KMS-11 (cell line): ENCODE measurements at regions not wholly inside any gene's neighbourhood (a gene's known extent, or its start where the extent isn't known, plus 50 kb on each side); places are given as distances from the start of the nearest gene placed in this dataset.

ENCODE experiments used
- H2AFZ ChIP-seq: fragments of 200-600 bp; sonication (generic); 2 replicates; pipeline ENCODE4 v1.6.1; 2016; ENCODE audit warnings: antibody characterized with exemption, mixed run types, low read depth
- H3K27ac ChIP-seq: fragments of 200-600 bp; sonication (generic); 2 replicates; pipeline ENCODE4 v1.6.1; 2016; ENCODE audit warnings: mild to moderate bottlenecking, mixed run types
- H3K27me3 ChIP-seq: fragments of 200-600 bp; sonication (generic); 2 replicates; pipeline ENCODE4 v1.6.1; 2017; ENCODE audit warnings: mild to moderate bottlenecking, low read depth, mixed run types, moderate library complexity; ENCODE audit not compliant: insufficient read depth
- H3K36me3 ChIP-seq: fragments of 200-600 bp; sonication (generic); 2 replicates; pipeline ENCODE4 v1.6.1; 2017; ENCODE audit warnings: mild to moderate bottlenecking, mixed run types; ENCODE audit not compliant: insufficient read depth
- H3K4me1 ChIP-seq: fragments of 200-600 bp; sonication (generic); 2 replicates; pipeline ENCODE4 v1.6.1; 2016; ENCODE audit warnings: mild to moderate bottlenecking, low read depth, mixed run types; ENCODE audit not compliant: poor library complexity, severe bottlenecking
- H3K4me2 ChIP-seq: fragments of 200-600 bp; sonication (generic); 2 replicates; pipeline ENCODE4 v1.7.0; 2016; ENCODE audit warnings: mild to moderate bottlenecking, mixed run types
- H3K4me3 ChIP-seq: fragments of 200-600 bp; sonication (generic); IDR thresholded peaks from 2 replicates; pipeline ENCODE4 v1.6.1; 2017; ENCODE audit warnings: low read depth, low read length, mixed read lengths; ENCODE audit not compliant: insufficient read depth
- H3K79me2 ChIP-seq: fragments of 200-600 bp; sonication (generic); 2 replicates; pipeline ENCODE4 v1.6.1; 2016; ENCODE audit warnings: low read depth, mixed run types; ENCODE audit not compliant: insufficient read depth
- H3K9ac ChIP-seq: fragments of 200-600 bp; sonication (generic); 2 replicates; pipeline ENCODE4 v1.6.1; 2016; ENCODE audit warnings: mild to moderate bottlenecking, mixed run types
- H4K20me1 ChIP-seq: fragments of 200-600 bp; sonication (generic); 2 replicates; pipeline ENCODE4 v1.6.1; 2016; ENCODE audit warnings: mild to moderate bottlenecking, mixed run types; ENCODE audit not compliant: insufficient read depth
- TF ChIP-seq, protein P1 (sequence below): fragments of 200-600 bp; sonication (generic); conservative IDR thresholded peaks from 2 replicates; pipeline ENCODE4 v1.6.1; 2017; ENCODE audit warnings: low read depth, mild to moderate bottlenecking, antibody characterized with exemption, low read length, moderate library complexity, mixed read lengths

DNA sequence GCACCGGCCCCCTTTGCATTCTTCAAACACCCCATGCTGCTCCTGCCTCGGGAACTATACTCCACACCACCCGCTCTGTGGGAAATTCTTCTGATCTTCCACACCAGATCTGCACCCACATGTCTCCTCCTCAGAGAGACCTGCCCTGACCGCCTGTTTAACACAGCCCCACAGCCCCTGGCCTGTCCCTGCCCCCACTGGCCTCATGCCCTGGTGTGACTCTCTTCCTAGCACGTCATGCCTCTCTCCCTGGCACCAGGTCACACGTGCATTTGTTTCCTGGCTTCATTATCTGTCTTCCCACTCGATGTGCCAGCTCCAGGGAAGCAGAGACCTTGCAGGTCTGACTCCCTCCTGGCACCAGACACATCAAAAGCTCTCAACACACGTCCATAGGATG is 79.6 kb downstream of the ANKRD60 start:
- H3K9ac ChIP-seq: no peak overlapping the region
- no peaks in the 10 kb centered on the region for H3K36me3 ChIP-seq
- H3K4me2 ChIP-seq: no peak overlapping the region
- H3K79me2 ChIP-seq: no peaks in the 10 kb centered on the region
- no peaks in the 10 kb centered on the region for H4K20me1 ChIP-seq
- no peaks in the 10 kb centered on the region for H3K4me1 ChIP-seq
- H3K27me3 ChIP-seq: peaks cover 50% of the 10 kb centered on the region; the same call in 1 of the 2 replicates
- H2AFZ ChIP-seq: no peak overlapping the region
- TF ChIP-seq, protein P1, sequence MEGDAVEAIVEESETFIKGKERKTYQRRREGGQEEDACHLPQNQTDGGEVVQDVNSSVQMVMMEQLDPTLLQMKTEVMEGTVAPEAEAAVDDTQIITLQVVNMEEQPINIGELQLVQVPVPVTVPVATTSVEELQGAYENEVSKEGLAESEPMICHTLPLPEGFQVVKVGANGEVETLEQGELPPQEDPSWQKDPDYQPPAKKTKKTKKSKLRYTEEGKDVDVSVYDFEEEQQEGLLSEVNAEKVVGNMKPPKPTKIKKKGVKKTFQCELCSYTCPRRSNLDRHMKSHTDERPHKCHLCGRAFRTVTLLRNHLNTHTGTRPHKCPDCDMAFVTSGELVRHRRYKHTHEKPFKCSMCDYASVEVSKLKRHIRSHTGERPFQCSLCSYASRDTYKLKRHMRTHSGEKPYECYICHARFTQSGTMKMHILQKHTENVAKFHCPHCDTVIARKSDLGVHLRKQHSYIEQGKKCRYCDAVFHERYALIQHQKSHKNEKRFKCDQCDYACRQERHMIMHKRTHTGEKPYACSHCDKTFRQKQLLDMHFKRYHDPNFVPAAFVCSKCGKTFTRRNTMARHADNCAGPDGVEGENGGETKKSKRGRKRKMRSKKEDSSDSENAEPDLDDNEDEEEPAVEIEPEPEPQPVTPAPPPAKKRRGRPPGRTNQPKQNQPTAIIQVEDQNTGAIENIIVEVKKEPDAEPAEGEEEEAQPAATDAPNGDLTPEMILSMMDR: no peak
- no peak overlapping the region for H3K27ac ChIP-seq
- no peak overlapping the region for H3K4me3 ChIP-seq

- no peak overlapping the region for H3K4me3 ChIP-seq
- H3K4me2 ChIP-seq: no peak overlapping the region
- H3K27me3 ChIP-seq: peaks cover 39% of the 10 kb centered on the region; the same call in 1 of the 2 replicates
- TF ChIP-seq, protein P1: no peak
- H4K20me1 ChIP-seq: no peaks in the 10 kb centered on the region
- no peaks in the 10 kb centered on the region for H3K4me1 ChIP-seq
- H3K27ac ChIP-seq: no peak overlapping the region
- no peak overlapping the region for H3K9ac ChIP-seq
- no peaks in the 10 kb centered on the region for H3K79me2 ChIP-seq
- H2AFZ ChIP-seq: no peak overlapping the region
- no peaks in the 10 kb centered on the region for H3K36me3 ChIP-seq
Measured at GRCh38 chr20:58147628-58148370, 80.7 kb downstream of the ANKRD60 start.

- Histone ChIP-seq H3K36me3 (no peaks in the 10 kb centered on the region), H3K4me3 (no peak overlapping the region), H3K27me3 (peaks cover 32% of the 10 kb centered on the region; the same call in 1 of the 2 replicates), H3K4me1 (no peaks in the 10 kb centered on the region), H3K27ac (no peak overlapping the region), H4K20me1 (no peaks in the 10 kb centered on the region), H3K4me2 (no peak overlapping the region), H2AFZ (no peak overlapping the region), H3K79me2 (no peaks in the 10 kb centered on the region), H3K9ac (no peak overlapping the region)
- TF ChIP-seq, protein P1: no peak
Measured at GRCh38 chr20:58146746-58147140, 81.7 kb downstream of the ANKRD60 start.

DNA sequence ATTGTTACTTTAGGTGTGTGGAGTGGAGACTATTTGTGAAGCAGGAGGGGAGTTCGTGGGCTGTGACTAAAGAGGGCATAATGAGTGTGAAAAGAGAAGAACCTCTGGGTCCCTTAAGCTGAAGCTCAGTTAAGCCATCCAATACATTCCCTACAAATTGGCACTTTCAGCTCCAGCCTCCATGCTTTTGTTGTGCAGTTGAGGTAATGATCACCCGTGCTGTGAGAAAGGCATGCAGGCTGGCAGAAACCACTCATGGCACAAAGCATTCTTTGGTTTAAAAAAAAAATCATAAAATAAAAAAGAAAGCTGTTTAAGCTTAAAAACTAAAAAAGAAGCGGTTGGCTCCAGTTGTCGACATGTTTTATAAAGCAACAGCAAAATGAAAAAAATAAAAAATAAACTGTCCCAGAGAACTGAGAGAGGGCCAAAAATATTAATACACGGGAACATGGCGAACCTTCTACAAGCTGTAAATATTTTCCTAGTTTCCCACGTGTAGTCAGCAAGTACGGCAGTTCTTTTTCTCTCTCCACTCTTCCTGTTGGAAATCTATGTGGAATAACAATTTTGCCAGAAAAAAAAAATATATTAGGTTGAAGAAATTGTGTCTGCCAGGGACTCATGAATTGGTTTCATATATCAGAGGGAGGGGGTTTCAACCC is 82.2 kb downstream of the ANKRD60 start:
- Histone ChIP-seq H3K79me2 (no peaks in the 10 kb centered on the region), H3K4me3 (no peak overlapping the region), H3K4me2 (no peak overlapping the region), H3K27me3 (peaks cover 32% of the 10 kb centered on the region; the same call in 1 of the 2 replicates), H4K20me1 (no peaks in the 10 kb centered on the region), H3K36me3 (no peaks in the 10 kb centered on the region), H3K4me1 (no peaks in the 10 kb centered on the region), H3K9ac (no peak overlapping the region), H2AFZ (no peak overlapping the region), H3K27ac (no peak overlapping the region)
- TF ChIP-seq, protein P1: no peak
